Colonic mucosa (tissue), 4 donors: ENCODE measurements at regions not wholly inside any gene's neighbourhood (a gene's known extent, or its start where the extent isn't known, plus 50 kb on each side); places are given as distances from the start of the nearest gene placed in this dataset.

Experiments used
- DNase-seq: peaks from one replicate; pipeline ENCODE4 v3.0.0-alpha.2; 2020
- H3K27ac ChIP-seq: fragments of 200-600 bp; one replicate; pipeline ENCODE4 v1.8.0; 2021
- H3K27me3 ChIP-seq: fragments of 200-600 bp; one replicate; pipeline ENCODE4 v1.8.0; 2021
- H3K36me3 ChIP-seq: fragments of 200-600 bp; one replicate; pipeline ENCODE4 v1.8.0; 2021
- H3K4me1 ChIP-seq: fragments of 200-600 bp; one replicate; pipeline ENCODE4 v1.8.0; 2021; ENCODE audit warnings: mild to moderate bottlenecking
- H3K4me3 ChIP-seq: fragments of 200-600 bp; one replicate; pipeline ENCODE4 v1.8.0; 2021
- H3K9ac ChIP-seq, 2 donors: one replicate each; pipeline ENCODE4 v1.7.0; 2013; ENCODE audit warnings: control low read depth in 2 of 2, low read depth in 2 of 2, low read length in 2 of 2
- H3K9me3 ChIP-seq: fragments of 200-600 bp; one replicate; pipeline ENCODE4 v1.8.0; 2021
- intact Hi-C: fragments of 100-400 bp; cut with DNase I; formaldehyde crosslinking; loops from one replicate; pipeline ENCODE4 v1.14.1; 2022
- TF ChIP-seq, protein P1 (sequence below): fragments of 200-600 bp; IDR thresholded peaks from one replicate; pipeline ENCODE4 v1.8.0; 2022; ENCODE audit warnings: antibody characterized with exemption, mild to moderate bottlenecking
- donor health status: healthy.
- donor health status: DM: no; HTN: no; CAD: no.
- donor health status: DM: no; HTN: no; CAD: no.

DNA sequence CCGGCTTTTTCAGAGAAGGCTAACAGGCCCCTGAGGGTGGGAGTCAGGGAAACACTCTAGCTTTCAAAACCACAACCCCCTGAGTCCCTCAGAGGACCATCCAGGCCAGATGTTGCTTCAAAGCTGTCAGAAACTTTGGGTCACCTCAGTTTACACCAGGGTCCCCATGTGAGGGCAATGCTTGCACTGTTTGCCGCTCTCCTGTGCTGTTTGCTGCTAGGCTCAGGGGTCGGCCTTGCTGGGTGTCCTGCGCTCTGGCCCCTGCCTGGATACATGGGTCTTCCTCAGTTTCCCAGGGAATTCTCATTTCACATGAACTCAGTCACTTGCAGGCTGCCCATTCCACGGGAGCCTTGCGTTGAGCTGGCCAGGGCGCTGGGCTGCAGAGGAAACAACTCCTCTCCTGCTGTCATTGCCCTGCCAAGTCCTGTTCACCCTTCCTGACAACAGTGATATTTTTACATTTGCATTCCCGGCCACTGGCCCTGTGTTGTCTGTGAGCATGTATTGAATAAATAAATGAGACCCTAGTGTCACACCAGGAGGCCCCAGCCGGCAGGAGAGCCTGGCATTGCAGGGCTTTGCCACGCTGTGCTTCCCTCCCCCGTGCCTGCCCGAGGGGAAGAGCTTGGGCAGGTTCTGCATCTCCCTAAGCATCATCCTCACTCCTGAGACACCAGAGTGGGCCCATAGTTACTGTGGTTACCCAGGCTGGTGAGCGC is 73.2 kb upstream of the RAB6C start:
- TF ChIP-seq, protein P1, sequence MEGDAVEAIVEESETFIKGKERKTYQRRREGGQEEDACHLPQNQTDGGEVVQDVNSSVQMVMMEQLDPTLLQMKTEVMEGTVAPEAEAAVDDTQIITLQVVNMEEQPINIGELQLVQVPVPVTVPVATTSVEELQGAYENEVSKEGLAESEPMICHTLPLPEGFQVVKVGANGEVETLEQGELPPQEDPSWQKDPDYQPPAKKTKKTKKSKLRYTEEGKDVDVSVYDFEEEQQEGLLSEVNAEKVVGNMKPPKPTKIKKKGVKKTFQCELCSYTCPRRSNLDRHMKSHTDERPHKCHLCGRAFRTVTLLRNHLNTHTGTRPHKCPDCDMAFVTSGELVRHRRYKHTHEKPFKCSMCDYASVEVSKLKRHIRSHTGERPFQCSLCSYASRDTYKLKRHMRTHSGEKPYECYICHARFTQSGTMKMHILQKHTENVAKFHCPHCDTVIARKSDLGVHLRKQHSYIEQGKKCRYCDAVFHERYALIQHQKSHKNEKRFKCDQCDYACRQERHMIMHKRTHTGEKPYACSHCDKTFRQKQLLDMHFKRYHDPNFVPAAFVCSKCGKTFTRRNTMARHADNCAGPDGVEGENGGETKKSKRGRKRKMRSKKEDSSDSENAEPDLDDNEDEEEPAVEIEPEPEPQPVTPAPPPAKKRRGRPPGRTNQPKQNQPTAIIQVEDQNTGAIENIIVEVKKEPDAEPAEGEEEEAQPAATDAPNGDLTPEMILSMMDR = no peak
- no peaks in the 10 kb centered on the region for H3K4me1 ChIP-seq
- no peak for DNase-seq
- intact Hi-C loops = no loop called here
- no peaks in the 10 kb centered on the region for H3K9me3 ChIP-seq
- H3K4me3 ChIP-seq = no peak overlapping the region
- no peak overlapping the region for H3K9ac ChIP-seq
- H3K27ac ChIP-seq = no peak overlapping the region
- H3K36me3 ChIP-seq = no peaks in the 10 kb centered on the region
- no peaks in the 10 kb centered on the region for H3K27me3 ChIP-seq

GRCh38 chr2:129906861-129907235 is 72.6 kb upstream of the RAB6C start:
- H3K4me3 ChIP-seq = no peak overlapping the region
- no peaks in the 10 kb centered on the region for H3K36me3 ChIP-seq
- H3K27me3 ChIP-seq = no peaks in the 10 kb centered on the region
- TF ChIP-seq, protein P1 = no peak
- H3K9ac ChIP-seq = no peak overlapping the region
- no peaks in the 10 kb centered on the region for H3K4me1 ChIP-seq
- DNase-seq = no peak
- H3K27ac ChIP-seq = no peak overlapping the region
- intact Hi-C loops = no loop called here
- H3K9me3 ChIP-seq = no peaks in the 10 kb centered on the region

- TF ChIP-seq, protein P1 = no peak
- no peaks in the 10 kb centered on the region for H3K9me3 ChIP-seq
- H3K9ac ChIP-seq = no peak overlapping the region
- no peak overlapping the region for H3K4me3 ChIP-seq
- intact Hi-C loops = no loop called here
- DNase-seq = no peak
- H3K36me3 ChIP-seq = no peaks in the 10 kb centered on the region
- no peak overlapping the region for H3K27ac ChIP-seq
- no peaks in the 10 kb centered on the region for H3K27me3 ChIP-seq
- no peaks in the 10 kb centered on the region for H3K4me1 ChIP-seq
Observed at GRCh38 chr2:129907256-129907998, 72.0 kb upstream of the RAB6C start.

DNA sequence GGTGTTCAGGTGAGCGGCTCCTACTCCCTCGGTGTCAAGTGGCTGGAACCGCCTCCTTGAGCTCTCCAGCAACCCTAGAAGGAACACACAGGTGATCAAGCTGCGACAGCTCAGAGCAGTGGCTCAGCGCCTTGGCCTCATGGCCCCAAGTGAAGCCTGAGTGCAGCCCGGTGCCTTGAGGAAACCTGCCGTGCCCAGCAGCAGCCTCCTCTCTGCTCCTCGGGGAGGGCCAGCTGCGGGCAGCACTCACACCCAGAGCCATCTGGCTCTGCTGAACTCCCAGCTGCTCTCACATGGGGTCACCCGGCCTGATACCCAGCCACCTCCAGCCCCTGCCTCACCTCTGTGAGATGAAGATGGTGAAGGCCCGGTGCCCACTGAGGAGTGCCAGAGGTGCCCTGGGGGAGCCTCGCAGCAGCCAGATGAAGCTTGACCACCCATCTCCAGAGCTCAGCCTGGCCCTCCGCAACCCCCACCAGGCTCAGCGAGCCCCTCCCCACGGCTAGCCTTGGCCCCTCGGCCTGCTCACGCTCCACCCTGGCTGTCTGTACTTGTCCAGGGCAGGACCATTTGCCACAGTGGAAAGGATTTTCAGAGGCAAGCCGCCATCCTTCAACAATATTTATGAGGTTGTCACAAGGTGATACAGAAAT is 70.6 kb upstream of the RAB6C start:
- no peak overlapping the region for H3K4me3 ChIP-seq
- H3K9me3 ChIP-seq = no peaks in the 10 kb centered on the region
- H3K9ac ChIP-seq = no peak overlapping the region
- TF ChIP-seq, protein P1 = no peak
- H3K36me3 ChIP-seq = no peaks in the 10 kb centered on the region
- intact Hi-C loops = no loop called here
- peak; percentile 11 for DNase-seq
- H3K27me3 ChIP-seq = no peaks in the 10 kb centered on the region
- H3K4me1 ChIP-seq = no peaks in the 10 kb centered on the region
- no peak overlapping the region for H3K27ac ChIP-seq

DNA sequence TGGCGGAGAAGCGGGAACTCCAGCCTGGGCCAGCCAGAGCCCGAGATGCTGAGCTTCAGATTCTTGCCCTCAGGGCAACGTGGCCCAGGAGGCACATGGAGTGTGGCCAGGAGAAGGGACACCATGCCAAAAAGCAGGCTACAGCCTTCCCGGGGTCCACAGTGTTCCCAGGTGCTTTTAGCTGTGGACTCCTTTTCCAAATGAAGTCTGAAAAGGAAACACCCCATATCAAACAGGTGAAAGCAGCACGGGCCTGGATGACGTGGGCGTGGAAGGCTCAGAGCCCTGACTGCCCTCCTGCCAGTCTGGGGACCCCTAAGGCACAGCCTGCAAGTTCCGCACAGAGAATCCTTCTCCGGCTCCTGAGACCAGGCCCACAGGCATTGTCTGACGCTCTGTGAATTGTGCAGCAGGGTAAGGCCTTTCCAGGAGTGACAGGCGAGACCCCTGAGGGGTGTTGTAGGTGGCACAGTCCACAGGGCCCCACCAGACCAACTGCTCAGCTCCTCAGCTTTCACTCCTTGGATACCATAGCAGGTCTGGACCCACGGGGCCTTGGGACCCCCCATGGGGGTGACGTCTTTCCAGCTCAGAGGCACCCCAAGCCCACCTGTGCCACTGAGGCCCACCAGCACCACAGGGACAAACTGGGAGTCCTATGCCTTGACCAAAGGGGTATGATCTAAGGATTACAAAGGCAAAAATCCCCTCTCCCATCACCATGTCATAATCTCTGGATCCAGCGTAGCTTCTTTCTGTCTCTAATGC is 69.6 kb upstream of the RAB6C start:
- Histone ChIP-seq H3K27me3 (no peaks in the 10 kb centered on the region), H3K4me1 (no peaks in the 10 kb centered on the region), H3K27ac (no peak overlapping the region), H3K4me3 (no peak overlapping the region), H3K9me3 (no peaks in the 10 kb centered on the region), H3K9ac (no peak overlapping the region), H3K36me3 (no peaks in the 10 kb centered on the region)
- intact Hi-C loops = no loop called here
- DNase-seq = peak; percentile 6
- TF ChIP-seq, protein P1 = no peak
